RWPE1 (cell line): ENCODE measurements at regions not wholly inside any gene's neighbourhood (a gene's known extent, or its start where the extent isn't known, plus 50 kb on each side); places are given as distances from the start of the nearest gene placed in this dataset.

Experiments used
- CTCF ChIA-PET: fragments of 350-600 bp; sonication (Branson Sonifier 250); formaldehyde crosslinking; extraction: SDS; loops from one replicate; lab custom pipeline; 2021; lab: Yijun Ruan, JAX
- POLR2A ChIA-PET: fragments of 400-600 bp; formaldehyde crosslinking; extraction: SDS; loops from one replicate; lab custom pipeline; 2020; ENCODE audit warnings: antibody characterized with exemption; ENCODE audit not compliant: low non-redundant PET; lab: Yijun Ruan, JAX
- DNase-seq: peaks from one replicate; pipeline ENCODE4 v3.0.0; 2012; ENCODE audit warnings: low spot score
- H3K27ac ChIP-seq: fragments of 450-650 bp; 2 replicates; pipeline ENCODE4 v1.5.1; 2017
- TF ChIP-seq, protein P1 (sequence below): fragments of 450-650 bp; conservative IDR thresholded peaks from 2 replicates; pipeline ENCODE4 v1.5.1; 2017; ENCODE audit warnings: low read depth, mild to moderate bottlenecking

DNA sequence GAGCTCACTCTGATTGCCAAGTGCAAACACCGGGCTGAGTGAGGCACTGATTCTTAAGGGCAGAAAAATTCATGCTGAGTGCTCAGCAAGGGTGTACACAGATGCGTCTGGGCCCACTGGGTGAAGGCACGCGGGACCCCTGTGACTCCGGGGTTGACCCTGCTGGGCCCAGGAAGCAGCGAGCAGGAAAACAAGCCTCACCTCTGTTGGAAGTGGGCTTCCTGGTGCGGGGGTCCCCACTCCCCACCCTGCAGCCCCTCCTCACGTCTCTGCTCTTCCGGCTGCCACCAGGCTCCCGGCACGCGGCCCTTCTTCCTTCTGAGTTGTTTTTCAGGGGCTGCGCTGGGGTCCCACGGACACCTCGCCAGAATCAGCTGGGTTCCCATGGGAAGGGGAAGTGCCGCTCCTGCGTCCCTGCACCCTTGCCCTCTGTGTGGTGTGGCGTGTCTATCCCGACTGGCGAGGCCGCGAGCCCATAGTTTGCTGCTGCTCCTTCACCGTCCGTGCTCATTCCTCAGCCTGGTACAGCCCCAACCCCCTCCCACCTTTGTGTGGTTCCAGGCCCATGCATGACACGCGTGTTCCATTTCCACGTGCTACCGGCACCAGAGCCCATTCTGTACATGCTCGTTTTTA lies 80.6 kb upstream of the BHLHE23 start:
- TF ChIP-seq, protein P1, sequence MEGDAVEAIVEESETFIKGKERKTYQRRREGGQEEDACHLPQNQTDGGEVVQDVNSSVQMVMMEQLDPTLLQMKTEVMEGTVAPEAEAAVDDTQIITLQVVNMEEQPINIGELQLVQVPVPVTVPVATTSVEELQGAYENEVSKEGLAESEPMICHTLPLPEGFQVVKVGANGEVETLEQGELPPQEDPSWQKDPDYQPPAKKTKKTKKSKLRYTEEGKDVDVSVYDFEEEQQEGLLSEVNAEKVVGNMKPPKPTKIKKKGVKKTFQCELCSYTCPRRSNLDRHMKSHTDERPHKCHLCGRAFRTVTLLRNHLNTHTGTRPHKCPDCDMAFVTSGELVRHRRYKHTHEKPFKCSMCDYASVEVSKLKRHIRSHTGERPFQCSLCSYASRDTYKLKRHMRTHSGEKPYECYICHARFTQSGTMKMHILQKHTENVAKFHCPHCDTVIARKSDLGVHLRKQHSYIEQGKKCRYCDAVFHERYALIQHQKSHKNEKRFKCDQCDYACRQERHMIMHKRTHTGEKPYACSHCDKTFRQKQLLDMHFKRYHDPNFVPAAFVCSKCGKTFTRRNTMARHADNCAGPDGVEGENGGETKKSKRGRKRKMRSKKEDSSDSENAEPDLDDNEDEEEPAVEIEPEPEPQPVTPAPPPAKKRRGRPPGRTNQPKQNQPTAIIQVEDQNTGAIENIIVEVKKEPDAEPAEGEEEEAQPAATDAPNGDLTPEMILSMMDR = no peak
- CTCF ChIA-PET = interaction anchor here (1.4 kb wide), 1 partner anchor 31 kb away, joined by 6 read pairs; no protein-coding TSS in a partner anchor
- no peak overlapping the region for H3K27ac ChIP-seq
- no peak for DNase-seq
- POLR2A ChIA-PET = no interaction called here

DNA sequence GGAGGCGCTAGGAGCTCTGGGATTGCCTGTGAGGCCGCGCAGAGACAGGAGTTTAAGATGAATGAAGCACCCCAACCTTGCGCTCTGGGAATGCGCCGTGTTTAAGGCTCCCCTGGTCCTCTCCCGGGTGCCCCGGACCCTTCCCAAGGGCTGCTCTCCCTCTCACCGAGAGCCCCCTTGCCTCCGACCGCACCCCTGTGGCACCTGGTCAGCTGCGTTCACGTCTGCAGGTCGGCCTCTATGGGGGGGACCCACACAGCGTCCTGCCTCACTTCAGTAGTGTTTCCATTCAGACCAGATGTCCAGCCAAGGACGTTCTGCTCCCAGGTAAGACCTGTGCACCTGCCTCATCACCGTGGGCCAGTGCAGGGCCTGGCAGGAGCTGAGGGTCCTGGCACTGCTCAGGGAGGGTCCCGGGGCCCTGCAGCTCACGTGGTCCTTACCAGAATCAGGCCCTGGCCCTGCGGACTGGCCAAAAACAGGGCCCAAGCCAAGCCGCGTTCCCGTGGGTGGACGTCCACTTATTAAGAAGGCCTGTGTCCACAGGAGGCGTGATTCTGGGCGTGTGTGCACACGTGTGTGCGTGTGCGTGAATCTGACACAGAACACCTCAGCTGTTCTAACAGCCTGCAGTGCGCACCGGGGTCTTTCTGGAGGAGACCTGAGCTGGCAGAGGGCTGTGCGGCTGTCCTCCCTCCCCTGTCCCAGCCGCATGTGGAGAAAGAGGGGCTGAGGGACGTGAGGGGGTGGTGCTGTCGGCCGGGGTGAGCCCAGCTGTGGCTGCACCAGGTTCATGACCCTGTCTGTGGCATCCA lies 79.9 kb upstream of the BHLHE23 start:
- no peak overlapping the region for H3K27ac ChIP-seq
- POLR2A ChIA-PET = no interaction called here
- TF ChIP-seq, protein P1 = no peak
- no peak for DNase-seq
- CTCF ChIA-PET = interaction anchor here (1.4 kb wide), 1 partner anchor 31 kb away, joined by 6 read pairs; no protein-coding TSS in a partner anchor

- TF ChIP-seq, protein P1 = no peak
- DNase-seq = no peak
- H3K27ac ChIP-seq = no peak overlapping the region
- CTCF ChIA-PET = interaction anchor here (0.6 kb wide), 1 partner anchor 995 kb away, joined by 5 read pairs; no protein-coding TSS in a partner anchor
- POLR2A ChIA-PET = no interaction called here
Measured at GRCh38 chr20:63085151-63085861, 78.5 kb upstream of the BHLHE23 start.

- H3K27ac ChIP-seq = no peak overlapping the region
Measured at GRCh38 chr20:63084563-63084927, 77.8 kb upstream of the BHLHE23 start.

DNA sequence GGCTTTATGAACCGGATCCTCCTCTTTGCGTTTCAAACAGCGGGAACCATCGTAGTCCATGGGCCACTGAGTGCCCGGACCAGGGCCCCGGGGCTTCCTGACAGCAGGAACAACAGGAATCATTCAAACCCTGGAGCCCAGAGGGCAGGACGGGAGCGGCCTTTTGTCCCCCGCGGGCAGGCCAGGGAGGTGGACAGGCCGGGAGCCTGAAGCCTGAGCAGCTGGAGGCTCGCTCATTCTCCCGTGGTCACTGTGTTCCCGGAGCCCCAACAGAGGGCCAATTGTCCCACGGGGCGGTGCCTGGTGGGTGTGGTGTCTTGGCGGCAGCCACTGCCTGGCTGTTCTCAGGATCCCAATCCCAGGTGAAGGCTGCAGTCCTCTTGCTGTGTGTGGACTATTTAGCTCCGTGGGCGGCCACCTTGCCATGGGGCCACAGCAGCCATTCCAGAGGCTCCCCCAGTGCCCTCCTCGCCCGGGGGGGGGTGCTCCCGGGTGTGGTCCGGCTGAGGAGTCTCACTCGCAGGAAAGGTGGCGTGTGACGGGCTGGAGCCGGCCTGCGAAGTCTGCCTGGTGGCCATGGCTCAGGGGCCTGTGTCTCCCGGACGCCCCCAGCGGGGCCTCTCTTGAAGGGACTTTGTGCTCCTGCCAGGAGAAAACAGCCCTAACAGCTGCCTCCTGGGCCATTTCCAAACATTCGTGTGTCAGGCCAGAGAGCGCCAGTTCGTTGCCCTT lies 77.2 kb upstream of the BHLHE23 start:
- POLR2A ChIA-PET = no interaction called here
- CTCF ChIA-PET = interaction anchor here (0.9 kb wide), 1 partner anchor 65 kb away, joined by 3 read pairs; no protein-coding TSS in a partner anchor
- TF ChIP-seq, protein P1 = no peak
- no peak for DNase-seq
- H3K27ac ChIP-seq = no peak overlapping the region

More at GRCh38 chr20:63084563-63084927, 77.8 kb upstream of the BHLHE23 start:
- POLR2A ChIA-PET = no interaction called here
- CTCF ChIA-PET = interaction anchor here (0.9 kb wide), 1 partner anchor 65 kb away, joined by 3 read pairs; no protein-coding TSS in a partner anchor
- DNase-seq = no peak
- TF ChIP-seq, protein P1 = no peak
